Common myeloid progenitor, CD34-positive (primary cell): ENCODE measurements at regions not wholly inside any gene's neighbourhood (a gene's known extent, or its start where the extent isn't known, plus 50 kb on each side); places are given as distances from the start of the nearest gene placed in this dataset.

Source experiments
- CTCF ChIA-PET: fragments of 350-600 bp; sonication (Branson Sonifier 250); formaldehyde crosslinking; loops from one replicate; lab custom pipeline; 2021; ENCODE audit warnings: antibody characterized with exemption; lab: Charles Lee
- POLR2A ChIA-PET: fragments of 350-600 bp; sonication (Branson Sonifier 250); formaldehyde crosslinking; loops from one replicate; lab custom pipeline; 2021; ENCODE audit warnings: antibody characterized with exemption; lab: Charles Lee
- DNase-seq, 3 donors: peaks; one replicate each; pipeline versions ENCODE4 v3.0.0 to v3.0.0-alpha.2; 2013
- H3K27ac ChIP-seq, 2 experiments: 1 replicate in 1 of 2; 2 replicates in 1 of 2; pipeline ENCODE4 v1.7.0; 2013; ENCODE audit warnings: inconsistent platforms in 2 of 2, low read length in 2 of 2, mild to moderate bottlenecking in 2 of 2, low read depth in 1 of 2, moderate library complexity in 1 of 2; ENCODE audit not compliant: severe bottlenecking in 2 of 2, insufficient read depth in 1 of 2, poor library complexity in 1 of 2
- H3K27me3 ChIP-seq, 5 experiments: replicated peaks in 2 of 5; 1 replicate in 3 of 5; 2 replicates in 2 of 5; pipeline versions ENCODE4 v1.6.1 to v1.7.0; 2013; ENCODE audit warnings: low read length in 4 of 5, mild to moderate bottlenecking in 2 of 5, moderate library complexity in 2 of 5, inconsistent platforms in 1 of 5; ENCODE audit not compliant: insufficient read depth in 5 of 5, control insufficient read depth in 4 of 5
- H3K36me3 ChIP-seq, 4 experiments: 1 replicate in 2 of 4; 2 replicates in 2 of 4; pipeline versions ENCODE4 v1.6.1 to v1.7.0; 2013; ENCODE audit warnings: low read length in 3 of 4, control low read depth in 1 of 4, mild to moderate bottlenecking in 1 of 4; ENCODE audit not compliant: control insufficient read depth in 4 of 4, insufficient read depth in 4 of 4
- H3K4me1 ChIP-seq, 4 experiments: 1 replicate in 3 of 4; 2 replicates in 1 of 4; pipeline versions ENCODE4 v1.6.1 to v1.7.1; 2013; ENCODE audit warnings: low read length in 3 of 4, mild to moderate bottlenecking in 3 of 4, control low read depth in 1 of 4, inconsistent platforms in 1 of 4, moderate library complexity in 1 of 4; ENCODE audit not compliant: control insufficient read depth in 4 of 4, insufficient read depth in 4 of 4; ENCODE audit errors: control extremely low read depth in 1 of 4
- H3K4me3 ChIP-seq, 7 experiments: 1 replicate in 4 of 7; 2 replicates in 3 of 7; pipeline versions ENCODE4 v1.5.1 to v1.7.0; 2013; ENCODE audit warnings: mild to moderate bottlenecking in 7 of 7, low read length in 6 of 7, moderate library complexity in 6 of 7, inconsistent platforms in 2 of 7, low read depth in 2 of 7, control low read depth in 1 of 7; ENCODE audit not compliant: insufficient read depth in 4 of 7, control insufficient read depth in 1 of 7; ENCODE audit errors: extremely low read depth in 1 of 7
- H3K9me3 ChIP-seq, 5 experiments: 1 replicate in 4 of 5; 2 replicates in 1 of 5; pipeline versions ENCODE4 v1.6.1 to v1.7.1; 2013; ENCODE audit warnings: low read length in 4 of 5, mild to moderate bottlenecking in 2 of 5, inconsistent platforms in 1 of 5, low read depth in 1 of 5, moderate library complexity in 1 of 5; ENCODE audit not compliant: control insufficient read depth in 4 of 5, insufficient read depth in 2 of 5; ENCODE audit errors: control extremely low read depth in 1 of 5
- WGBS: methylation state at CpG from one replicate; pipeline ENCODE4 v1.1.5; 2013; ENCODE audit not compliant: insufficient coverage; 5-methylcytosine and 5-hydroxymethylcytosine counted together

DNA sequence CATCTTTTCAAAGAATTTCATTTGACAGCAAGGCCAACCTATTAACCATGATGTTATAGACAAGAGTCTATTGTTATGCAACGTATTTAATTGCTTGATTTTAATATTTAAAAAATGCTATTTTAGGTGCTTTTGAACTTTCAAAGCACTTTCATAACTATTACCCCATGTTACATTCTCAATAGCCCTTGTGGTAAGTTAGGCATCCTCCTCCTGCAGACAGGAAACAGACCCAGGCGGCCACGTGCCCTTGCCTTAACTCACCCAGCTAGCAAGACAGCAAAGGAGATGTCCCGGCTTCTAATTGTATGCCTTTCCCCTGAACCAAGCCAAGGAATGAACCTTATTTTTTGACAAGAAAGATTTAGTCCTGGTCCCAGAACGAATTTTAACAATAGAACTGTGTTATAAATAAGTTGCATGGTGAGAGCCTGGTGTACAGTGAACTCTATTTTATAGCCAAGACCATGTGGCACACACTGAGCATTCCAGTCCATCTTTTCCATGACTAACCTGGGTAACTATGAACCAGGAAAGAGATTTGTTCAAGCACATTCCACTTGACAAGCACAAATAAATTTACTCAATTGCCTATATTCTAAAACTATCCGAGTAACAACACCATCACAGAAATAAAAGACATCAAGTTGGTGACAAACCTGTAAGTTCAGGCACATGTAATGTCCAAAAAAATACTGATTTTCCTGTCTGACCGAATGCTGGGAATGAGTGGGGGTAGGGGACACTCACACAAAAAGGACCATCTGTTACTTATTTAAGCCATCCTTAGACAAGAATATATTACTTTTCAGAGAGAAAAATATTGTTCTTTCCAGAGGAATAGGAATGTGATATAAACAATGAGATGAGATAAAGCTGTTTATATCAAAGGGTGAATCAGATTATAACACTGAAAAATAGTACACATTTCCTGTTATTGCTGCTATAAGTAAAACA lies 163.0 kb downstream of the EFNB2 start:
- 8% methylated on average over 4 of the region's 7 CpGs for WGBS
- POLR2A ChIA-PET: no interaction called here
- H3K27me3 ChIP-seq: peaks cover 0 to 30% (median 11%) of the 10 kb centered on the region in 5 experiments
- no peak overlapping the region for H3K4me3 ChIP-seq
- no peaks in the 10 kb centered on the region for H3K9me3 ChIP-seq
- peaks cover 0 to 27% (median 20%) of the 10 kb centered on the region in 4 experiments for H3K4me1 ChIP-seq
- H3K27ac ChIP-seq: no peak overlapping the region
- H3K36me3 ChIP-seq: no peaks in the 10 kb centered on the region
- CTCF ChIA-PET: no interaction called here
- peak; percentile 22 to 85 (median 66) for DNase-seq

GRCh38 chr13:106371024-106371423 lies 164.4 kb downstream of the EFNB2 start:
- Histone ChIP-seq H3K4me1 (peaks cover 0 to 25% (median 19%) of the 10 kb centered on the region in 4 experiments), H3K27me3 (peaks cover 0 to 20% (median 5%) of the 10 kb centered on the region in 5 experiments), H3K36me3 (no peaks in the 10 kb centered on the region), H3K27ac (no peak overlapping the region), H3K4me3 (no peak overlapping the region), H3K9me3 (peaks cover 0 to 3% (median 0%) of the 10 kb centered on the region in 5 experiments)
- CTCF ChIA-PET: no interaction called here
- DNase-seq: no peak
- WGBS: 100% methylated on average over 5 of the region's 5 CpGs
- POLR2A ChIA-PET: no interaction called here

GRCh38 chr13:106369858-106370257 lies 165.6 kb downstream of the EFNB2 start:
- peaks cover 0 to 25% (median 19%) of the 10 kb centered on the region in 4 experiments for H3K4me1 ChIP-seq
- ChIA-PET POLR2A (no interaction called here), CTCF (no interaction called here)
- peaks cover 0 to 18% (median 5%) of the 10 kb centered on the region in 5 experiments for H3K27me3 ChIP-seq
- H3K27ac ChIP-seq: no peak overlapping the region
- H3K9me3 ChIP-seq: peaks cover 0 to 3% (median 0%) of the 10 kb centered on the region in 5 experiments
- whole genome bisulfite sequencing: no CpG with 5 or more reads among the region's 2 CpGs
- DNase-seq: no peak
- H3K4me3 ChIP-seq: no peak overlapping the region
- no peaks in the 10 kb centered on the region for H3K36me3 ChIP-seq

GRCh38 chr13:106369091-106369490 lies 166.4 kb downstream of the EFNB2 start:
- DNase-seq: no peak
- POLR2A ChIA-PET: no interaction called here
- H3K36me3 ChIP-seq: no peaks in the 10 kb centered on the region
- CTCF ChIA-PET: no interaction called here
- H3K4me1 ChIP-seq: peaks cover 0 to 20% (median 13%) of the 10 kb centered on the region in 4 experiments
- H3K27me3 ChIP-seq: peaks cover 0 to 18% (median 2%) of the 10 kb centered on the region in 5 experiments
- H3K9me3 ChIP-seq: peaks cover 0 to 7% (median 0%) of the 10 kb centered on the region in 5 experiments
- H3K4me3 ChIP-seq: no peak overlapping the region
- WGBS: 95% methylated on average over 4 of the region's 6 CpGs
- no peak overlapping the region for H3K27ac ChIP-seq

DNA sequence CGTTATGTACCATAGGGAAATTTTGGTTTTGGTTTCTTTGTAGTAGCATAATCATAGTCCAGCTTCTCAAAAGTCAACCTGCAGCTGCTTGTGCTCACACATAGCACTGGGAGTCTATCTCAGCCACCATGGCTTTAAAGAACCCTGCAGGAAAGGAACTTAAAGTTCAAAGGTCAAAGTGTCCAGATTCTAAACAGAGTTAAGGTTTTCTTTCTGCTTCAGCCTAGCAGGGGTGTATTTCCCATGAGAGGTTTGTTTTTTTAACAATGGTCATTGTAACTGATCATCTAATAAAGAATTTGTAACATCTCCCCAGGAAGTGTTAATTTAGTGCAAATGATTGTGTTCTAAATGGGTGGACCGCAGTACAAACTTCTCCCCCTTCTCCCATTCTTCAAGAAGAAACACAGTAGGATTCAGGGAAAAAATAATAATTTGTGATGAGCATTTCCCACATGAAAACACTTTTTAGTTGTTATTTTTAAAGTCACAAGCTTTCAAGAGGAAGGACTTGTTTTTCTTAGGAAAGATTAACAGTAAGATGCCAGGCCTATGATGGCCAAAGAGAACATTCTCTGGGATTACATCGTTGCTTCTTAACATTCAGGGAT lies 168.0 kb downstream of the EFNB2 start:
- Histone ChIP-seq H3K4me3 (no peak overlapping the region), H3K9me3 (peaks cover 0 to 7% (median 0%) of the 10 kb centered on the region in 5 experiments), H3K27ac (no peak overlapping the region), H3K27me3 (peaks cover 0 to 13% (median 0%) of the 10 kb centered on the region in 5 experiments), H3K4me1 (peaks cover 0 to 7% (median 3%) of the 10 kb centered on the region in 4 experiments), H3K36me3 (no peaks in the 10 kb centered on the region)
- WGBS: 40% methylated on average over 1 of the region's 3 CpGs
- no peak for DNase-seq
- ChIA-PET POLR2A (no interaction called here), CTCF (no interaction called here)

- Histone ChIP-seq H3K4me1 (no peaks in the 10 kb centered on the region), H3K27me3 (peaks cover 0 to 2% (median 0%) of the 10 kb centered on the region in 5 experiments), H3K4me3 (no peak overlapping the region), H3K9me3 (peaks cover 0 to 10% (median 0%) of the 10 kb centered on the region in 5 experiments), H3K36me3 (no peaks in the 10 kb centered on the region), H3K27ac (no peak overlapping the region)
- CTCF ChIA-PET: no interaction called here
- POLR2A ChIA-PET: no interaction called here
- DNase-seq: no peak
- 75% methylated on average over 1 of the region's 5 CpGs for WGBS
These were observed 172.8 kb downstream of the EFNB2 start for GRCh38 chr13:106362707-106363106.

DNA sequence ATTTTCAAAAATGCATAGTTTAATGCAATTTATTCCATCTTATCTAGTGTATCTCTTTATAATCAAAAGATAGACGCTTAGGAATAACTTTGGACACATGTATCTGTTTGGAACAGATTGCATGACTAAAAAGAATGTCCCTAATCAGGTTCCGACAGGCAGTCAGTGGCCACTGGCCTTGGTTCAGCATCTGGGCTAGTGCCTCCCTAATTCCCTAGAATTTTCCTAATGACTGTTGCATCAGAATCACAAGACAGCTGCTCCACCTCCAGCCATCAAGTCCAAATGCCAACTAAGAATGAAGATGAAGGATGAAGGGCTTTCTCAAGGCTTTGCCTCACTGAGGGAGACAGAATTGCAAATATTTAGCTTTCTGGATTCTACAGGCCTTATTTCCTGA lies 173.8 kb downstream of the EFNB2 start:
- Histone ChIP-seq H3K9me3 (peaks cover 0 to 8% (median 0%) of the 10 kb centered on the region in 5 experiments), H3K27ac (no peak overlapping the region), H3K36me3 (no peaks in the 10 kb centered on the region), H3K27me3 (no peaks in the 10 kb centered on the region), H3K4me1 (no peaks in the 10 kb centered on the region), H3K4me3 (no peak overlapping the region)
- no peak for DNase-seq
- ChIA-PET CTCF (no interaction called here), POLR2A (no interaction called here)
- 90% methylated on average over 1 of the region's 2 CpGs for WGBS
